Right cardiac atrium (tissue), 5 donors: ENCODE measurements at regions not wholly inside any gene's neighbourhood (a gene's known extent, or its start where the extent isn't known, plus 50 kb on each side); places are given as distances from the start of the nearest gene placed in this dataset.
A peak's percentile ranks its signal among the peaks of the same experiment; 100 is the strongest.
"Not testable (repeated sequence)": the region's sequence is repeated elsewhere in the genome, so short reads cannot be mapped to it uniquely, and the experiment has no call there.

Experiments
- ATAC-seq, 2 donors: fragments of 200-7000 bp; cut with Tn5 transposase; one replicate each; pipeline versions ENCODE4 v1.8.0 to v1.9.1; 2020; ENCODE audit warnings: moderate library complexity in 2 of 2, mild to moderate bottlenecking in 1 of 2
- DNase-seq, 3 donors: peaks; one replicate each; pipeline ENCODE4 v3.0.0-alpha.2; 2020
- H3K27ac ChIP-seq: one replicate; pipeline ENCODE4 v1.5.1; 2013; ENCODE audit warnings: mild to moderate bottlenecking, low read length, control low read depth, moderate library complexity
- H3K27me3 ChIP-seq: one replicate; pipeline ENCODE4 v1.6.1; 2013; ENCODE audit not compliant: control insufficient read depth, insufficient read depth
- H3K4me1 ChIP-seq: one replicate; pipeline ENCODE4 v1.6.1; 2013; ENCODE audit warnings: low read length; ENCODE audit not compliant: control insufficient read depth, insufficient read depth
- H3K4me3 ChIP-seq: one replicate; pipeline ENCODE4 v1.5.1; 2013; ENCODE audit warnings: low read length, control low read depth
- H3K9me3 ChIP-seq: one replicate; pipeline ENCODE4 v1.6.1; 2013; ENCODE audit warnings: low read length; ENCODE audit not compliant: control insufficient read depth
- WGBS: extraction: QIAGEN DNeasy Blood & Tissue Kit; methylation state at CpG from one replicate; pipeline ENCODE4 v1.1.7; 2013; 5-methylcytosine and 5-hydroxymethylcytosine counted together
- intact Hi-C, 4 donors: fragments of 100-400 bp; cut with DNase I; formaldehyde crosslinking; loops; one replicate each; pipeline versions ENCODE4 v1.11.0 to v1.14.0; 2022 to 2023
- donor health status: healthy with polysubstance abuse.
- donor health status: DM: no; HTN: yes; CAD: no.
- donor health status: DM: no; HTN: no; CAD: no.
- donor health status: DM: no; HTN: yes; CAD: no; lungs with severe emphysema.
- donor health status: DM: yes; HTN: yes; CAD: no.

DNA sequence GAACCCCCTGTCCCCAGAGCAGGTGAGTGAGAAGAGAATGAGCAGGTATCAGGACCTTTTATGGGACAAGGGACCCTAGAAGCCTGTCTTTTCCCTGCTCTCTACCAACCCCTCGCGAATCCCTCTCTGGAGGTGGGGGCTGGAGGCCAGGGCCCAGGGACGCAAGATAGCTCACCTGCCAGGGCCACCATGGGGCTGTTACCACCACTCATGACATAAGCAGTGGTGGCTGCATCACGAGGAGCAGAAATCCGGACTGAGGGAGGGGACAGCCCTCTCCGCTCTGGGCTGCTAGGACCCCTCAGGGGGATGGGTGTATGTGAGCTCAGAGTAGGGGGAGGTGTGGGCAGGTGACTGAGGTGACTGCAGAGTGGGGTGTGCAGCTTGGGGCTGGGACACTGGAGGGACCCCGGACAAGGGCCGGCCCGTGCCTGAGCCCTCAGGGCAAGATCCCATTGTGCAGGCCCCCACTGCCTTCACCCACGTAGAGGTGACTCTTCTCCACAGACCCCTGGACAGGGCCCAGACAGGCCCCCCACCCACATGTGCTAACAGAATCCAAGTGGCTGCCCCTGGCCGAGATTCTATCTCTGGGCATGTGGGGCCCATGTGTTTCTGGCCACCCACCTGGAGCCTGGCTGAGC, 190.6 kb downstream of the TBC1D2B start:
- DNase-seq (peak in 1 of 3 donors; percentile 20), ATAC-seq (no peak)
- H3K27ac ChIP-seq = no peak overlapping the region
- H3K4me1 ChIP-seq = peaks cover 5% of the 10 kb centered on the region
- no peaks in the 10 kb centered on the region for H3K9me3 ChIP-seq
- WGBS = 94% methylated on average over 11 of the region's 11 CpGs
- intact Hi-C loops = no loop called here
- H3K4me3 ChIP-seq = no peak overlapping the region
- H3K27me3 ChIP-seq = no peaks in the 10 kb centered on the region

DNA sequence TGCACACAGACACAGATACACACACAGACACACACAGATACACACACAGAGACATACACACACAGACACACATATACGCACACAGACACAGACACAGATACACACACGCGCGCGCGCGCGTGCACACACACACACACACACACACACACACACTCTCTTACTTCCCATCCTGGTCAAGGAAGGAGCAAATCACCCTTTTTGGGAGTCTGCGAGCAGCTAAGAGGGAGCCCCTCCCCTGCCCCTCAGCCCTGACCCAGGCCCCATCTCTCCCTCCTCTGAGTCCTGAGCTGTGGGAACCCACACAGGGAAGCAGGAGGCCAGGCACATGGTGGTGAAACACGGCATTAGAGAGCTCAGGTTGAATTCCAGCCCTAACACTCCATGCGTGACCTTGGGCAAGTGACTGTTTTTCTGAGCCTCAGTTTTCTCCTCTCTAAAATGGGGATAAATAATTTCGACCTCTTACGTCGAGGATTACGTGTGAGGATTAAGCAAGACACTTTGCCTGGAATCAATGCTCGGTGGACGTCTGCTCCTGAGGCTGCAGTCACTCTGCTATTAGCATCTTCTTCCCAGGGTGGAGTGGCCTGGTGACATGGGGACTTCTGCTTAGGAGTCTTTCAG, 191.5 kb downstream of the TBC1D2B start:
- H3K4me1 ChIP-seq, intact Hi-C loops, DNase-seq, H3K4me3 ChIP-seq, ATAC-seq, H3K9me3 ChIP-seq, H3K27ac ChIP-seq, H3K27me3 ChIP-seq: not testable (repeated sequence)
- WGBS = 84% methylated on average over 17 of the region's 17 CpGs

DNA sequence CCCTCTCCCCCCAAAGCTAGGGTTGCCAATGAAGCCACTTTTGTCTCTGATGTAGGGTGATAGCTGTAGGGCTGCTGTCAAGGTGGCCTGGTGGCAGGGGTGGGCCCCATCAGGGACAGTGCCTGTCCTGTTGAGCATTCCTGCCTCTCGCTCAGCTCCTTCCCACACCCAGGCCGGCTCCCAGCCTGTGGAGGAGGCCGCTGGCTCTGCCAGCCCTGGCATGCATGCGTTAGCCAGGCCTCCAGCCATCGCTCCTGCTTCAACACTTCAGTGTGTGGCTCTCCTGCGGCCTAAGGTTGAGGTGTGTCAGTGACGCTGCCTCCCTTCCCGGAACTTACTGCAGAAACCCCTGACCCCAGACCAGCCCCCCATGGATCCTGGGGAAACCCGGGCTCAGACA, 194.5 kb downstream of the TBC1D2B start:
- DNase-seq, H3K27me3 ChIP-seq, H3K4me3 ChIP-seq, H3K4me1 ChIP-seq, intact Hi-C loops, H3K27ac ChIP-seq, H3K9me3 ChIP-seq: not testable (repeated sequence)
- ATAC-seq = peak in 1 of 2 donors; percentile 20
- WGBS = no CpG with 5 or more reads among the region's 9 CpGs

DNA sequence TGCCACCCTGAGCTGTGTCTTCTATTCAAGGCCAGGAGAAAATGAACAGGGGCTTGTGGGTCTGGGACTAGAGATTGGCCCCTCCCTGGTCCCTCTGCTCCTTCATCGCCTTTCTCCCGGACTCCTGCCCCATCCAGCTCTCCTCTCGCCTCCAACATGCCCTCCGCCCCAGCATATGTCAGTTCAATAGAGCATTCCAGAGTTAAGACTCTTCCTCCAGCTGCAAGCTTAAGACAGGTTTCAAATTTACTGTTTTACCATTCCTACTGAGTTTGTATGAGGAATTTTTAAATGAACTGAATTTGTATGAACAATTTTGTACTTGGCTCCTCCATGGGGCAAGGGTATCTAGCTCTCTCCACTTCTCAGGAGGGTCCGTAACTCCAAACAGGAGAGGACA, 195.6 kb downstream of the TBC1D2B start:
- H3K9me3 ChIP-seq = no peaks in the 10 kb centered on the region
- H3K4me1 ChIP-seq = peaks cover 5% of the 10 kb centered on the region
- H3K27ac ChIP-seq = no peak overlapping the region
- DNase-seq = no peak
- H3K4me3 ChIP-seq = no peak overlapping the region
- 74% methylated on average over 5 of the region's 5 CpGs for WGBS
- no peaks in the 10 kb centered on the region for H3K27me3 ChIP-seq
- ATAC-seq = no peak
- intact Hi-C loops = no loop called here

DNA sequence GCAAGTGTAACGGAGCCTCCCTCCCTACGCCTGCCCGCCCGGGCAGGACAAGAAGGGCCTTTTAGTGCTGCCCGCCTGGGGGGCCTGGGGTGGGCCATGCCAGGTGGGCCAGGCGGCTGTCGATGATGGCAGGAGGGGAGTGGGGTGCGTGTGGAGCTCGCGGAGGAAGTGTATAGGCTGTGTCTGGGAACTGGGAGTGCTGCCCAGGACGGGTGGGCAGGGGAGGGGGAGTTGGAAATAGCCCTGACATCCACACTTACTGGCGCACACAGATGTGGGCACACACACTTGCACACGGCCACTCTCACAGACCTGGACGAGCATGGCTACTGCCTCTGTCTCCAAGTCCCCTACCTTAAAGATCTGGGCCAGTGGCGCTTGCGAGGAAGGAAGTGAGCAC, 196.0 kb downstream of the TBC1D2B start:
- ATAC-seq = peak in 1 of 2 donors; percentile 14
- DNase-seq, H3K4me3 ChIP-seq, H3K27me3 ChIP-seq, H3K4me1 ChIP-seq, H3K27ac ChIP-seq, H3K9me3 ChIP-seq, intact Hi-C loops: not testable (repeated sequence)
- 55% methylated on average over 12 of the region's 16 CpGs for WGBS

DNA sequence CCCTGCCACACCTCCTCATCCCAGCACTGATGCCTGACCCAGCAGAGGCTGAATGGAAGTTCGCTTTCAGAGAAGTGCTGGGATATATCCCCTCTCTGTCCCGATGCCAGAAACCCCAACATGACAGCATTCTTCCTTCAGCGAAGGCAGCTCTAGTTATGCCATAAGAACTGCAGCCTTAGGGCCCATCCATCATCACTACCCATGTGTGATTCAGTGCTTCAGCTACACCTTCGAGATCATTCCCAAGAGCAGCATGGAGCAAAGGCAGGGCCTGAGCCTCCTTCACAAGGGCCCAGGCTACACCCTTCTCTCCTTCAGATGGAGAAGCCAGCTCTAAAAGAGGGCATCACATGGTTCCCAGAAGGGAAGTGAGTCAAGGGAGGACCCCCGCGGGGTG, 198.0 kb downstream of the TBC1D2B start:
- DNase-seq, H3K9me3 ChIP-seq, intact Hi-C loops, H3K4me3 ChIP-seq, H3K27ac ChIP-seq, ATAC-seq, H3K4me1 ChIP-seq, H3K27me3 ChIP-seq: not testable (repeated sequence)
- 78% methylated on average over 6 of the region's 6 CpGs for WGBS

DNA sequence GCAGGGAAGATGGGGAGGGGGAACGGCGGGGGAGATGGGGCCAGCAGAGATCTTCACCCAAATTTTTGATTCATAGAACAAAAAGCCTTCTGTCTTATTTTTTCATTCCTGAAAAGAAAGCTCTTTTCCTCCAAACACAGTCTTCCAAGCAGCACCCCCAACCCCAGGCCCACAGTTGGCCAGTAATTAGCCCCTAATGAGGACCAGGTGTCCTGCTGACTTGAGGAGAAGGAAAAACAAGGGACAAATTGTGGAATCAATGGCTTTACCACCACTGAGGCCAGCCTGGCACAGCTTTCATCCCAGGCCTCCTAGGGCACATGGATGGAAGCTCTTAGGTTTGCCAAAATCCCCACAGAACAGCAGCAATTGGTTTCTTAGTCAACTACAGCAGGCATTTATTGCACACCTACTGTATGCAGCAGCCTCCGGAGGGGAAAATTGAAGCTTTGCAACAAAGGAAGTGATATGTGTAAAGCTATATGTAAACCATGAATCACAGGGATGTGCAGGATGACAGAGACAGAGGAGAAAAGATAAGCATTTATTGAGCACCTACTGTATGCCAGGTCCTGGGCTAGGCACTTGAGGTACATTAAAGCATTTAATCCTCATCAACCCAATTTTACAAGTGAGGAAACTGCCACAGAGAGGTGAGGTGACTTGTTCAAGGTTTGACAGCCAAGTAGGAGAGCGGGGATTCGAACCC, 199.5 kb downstream of the TBC1D2B start:
- Histone ChIP-seq H3K4me1 (no peaks in the 10 kb centered on the region), H3K4me3 (no peak overlapping the region), H3K9me3 (no peaks in the 10 kb centered on the region), H3K27ac (no peak overlapping the region), H3K27me3 (no peaks in the 10 kb centered on the region)
- 72% methylated on average over 5 of the region's 5 CpGs for WGBS
- DNase-seq = peak in 1 of 3 donors; percentile 5
- ATAC-seq = no peak
- intact Hi-C loops = no loop called here

DNA sequence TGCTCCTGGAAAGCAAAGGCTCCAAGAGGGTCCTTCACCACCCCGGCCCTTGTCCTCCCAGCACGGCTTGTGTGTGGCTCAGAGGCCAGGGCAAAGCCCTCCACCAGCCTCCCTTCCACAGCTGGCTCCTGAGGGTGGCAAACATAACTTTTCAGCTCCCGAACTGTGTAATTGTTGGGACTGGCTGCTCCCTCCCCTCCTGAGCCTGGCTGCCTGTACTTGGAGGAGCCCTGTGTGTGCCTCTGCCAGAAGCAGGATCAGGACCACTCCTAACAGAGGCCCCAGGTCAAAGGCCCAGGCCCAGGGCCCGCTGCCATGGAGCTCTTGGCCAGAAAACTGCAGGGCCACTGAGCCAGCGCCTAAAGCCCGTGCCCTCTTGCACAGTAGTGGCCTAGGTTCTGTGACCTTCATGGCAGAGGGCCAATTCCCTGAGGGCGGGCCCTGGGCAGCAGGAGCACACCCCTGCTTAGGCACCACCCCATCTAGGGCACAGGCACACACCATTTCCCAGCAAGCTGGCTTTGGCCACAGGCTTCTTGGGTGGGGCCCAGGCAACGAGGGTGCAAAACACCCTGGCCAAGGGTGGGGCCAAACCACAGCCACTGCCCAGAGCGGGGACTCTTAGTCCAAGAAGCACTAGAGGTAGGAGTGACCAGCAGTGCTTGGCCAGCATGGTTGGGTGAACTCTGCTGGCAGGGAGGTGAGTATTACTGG, 201.2 kb downstream of the TBC1D2B start:
- DNase-seq = peak; percentile 11 to 53 (median 20)
- intact Hi-C loops, H3K27ac ChIP-seq, H3K4me1 ChIP-seq, H3K27me3 ChIP-seq, H3K9me3 ChIP-seq, H3K4me3 ChIP-seq: not testable (repeated sequence)
- peak; percentile 75 to 76 for ATAC-seq
- 62% methylated on average over 3 of the region's 9 CpGs for WGBS

DNA sequence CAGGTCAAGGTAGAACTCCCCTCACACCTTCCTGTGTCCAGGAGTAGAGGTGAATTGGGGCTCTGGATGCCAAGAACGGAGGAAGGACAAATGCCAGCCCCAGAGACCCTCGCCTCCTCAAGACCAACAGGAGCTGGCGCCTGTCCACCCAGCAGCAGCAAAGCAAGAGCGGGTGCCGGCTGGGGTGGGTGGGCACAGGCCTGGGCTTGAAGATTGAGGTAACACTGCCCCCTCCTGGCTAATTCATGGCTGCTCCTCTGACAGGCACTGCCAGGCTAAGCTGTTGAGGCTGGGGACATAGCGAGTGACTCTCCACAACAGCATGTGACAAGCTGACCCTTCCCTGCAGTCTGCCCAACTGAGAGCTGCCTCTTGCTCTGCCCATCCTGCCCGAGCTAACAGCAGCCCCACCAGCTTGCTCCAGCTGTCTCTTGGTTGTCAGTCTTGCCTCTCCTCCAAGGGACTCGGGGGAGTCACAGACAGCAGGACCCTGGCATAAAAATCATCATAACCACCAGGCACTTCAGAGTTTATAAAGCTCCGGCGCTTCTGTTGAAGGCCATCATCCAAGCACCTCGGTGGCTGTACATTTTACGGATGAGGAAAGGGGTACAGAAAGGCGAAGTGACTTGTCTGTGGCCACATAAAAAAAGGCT, 202.3 kb downstream of the TBC1D2B start:
- H3K4me1 ChIP-seq, H3K27ac ChIP-seq, H3K4me3 ChIP-seq, intact Hi-C loops, H3K9me3 ChIP-seq, H3K27me3 ChIP-seq: not testable (repeated sequence)
- DNase-seq (peak; percentile 33 to 72 (median 69)), ATAC-seq (peak in 1 of 2 donors; percentile 53)
- WGBS = 50% methylated on average over 13 of the region's 13 CpGs

DNA sequence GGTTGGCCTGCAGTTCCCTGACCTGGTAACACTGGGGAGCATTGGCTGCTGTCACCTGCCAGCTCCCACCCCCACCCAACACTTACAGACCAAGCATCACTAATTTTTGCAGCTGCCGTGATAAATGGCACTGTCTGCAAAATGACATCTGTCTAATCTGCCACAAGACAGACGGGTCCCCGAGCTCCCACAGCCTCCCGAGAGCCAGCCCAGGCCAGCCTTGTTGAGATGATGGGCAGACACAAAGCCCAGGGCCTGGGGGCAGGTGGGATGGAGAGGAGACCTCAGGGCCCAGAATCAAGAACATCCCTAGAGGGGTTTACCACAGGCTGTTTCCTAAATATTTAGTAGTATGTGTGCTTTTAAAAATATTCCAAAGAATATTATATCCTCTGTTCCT, 203.4 kb downstream of the TBC1D2B start:
- 69% methylated on average over 4 of the region's 4 CpGs for WGBS
- H3K27me3 ChIP-seq = no peaks in the 10 kb centered on the region
- no peak overlapping the region for H3K4me3 ChIP-seq
- H3K4me1 ChIP-seq = no peaks in the 10 kb centered on the region
- ATAC-seq (no peak), DNase-seq (peak in 2 of 3 donors; percentile 38 to 46)
- intact Hi-C loops = no loop called here
- H3K9me3 ChIP-seq = no peaks in the 10 kb centered on the region
- H3K27ac ChIP-seq = no peak overlapping the region
